ENCODE measurements at regions not wholly inside any gene's neighbourhood (a gene's known extent, or its start where the extent isn't known, plus 50 kb on each side); places are given as distances from the start of the nearest gene placed in this dataset.

DNA sequence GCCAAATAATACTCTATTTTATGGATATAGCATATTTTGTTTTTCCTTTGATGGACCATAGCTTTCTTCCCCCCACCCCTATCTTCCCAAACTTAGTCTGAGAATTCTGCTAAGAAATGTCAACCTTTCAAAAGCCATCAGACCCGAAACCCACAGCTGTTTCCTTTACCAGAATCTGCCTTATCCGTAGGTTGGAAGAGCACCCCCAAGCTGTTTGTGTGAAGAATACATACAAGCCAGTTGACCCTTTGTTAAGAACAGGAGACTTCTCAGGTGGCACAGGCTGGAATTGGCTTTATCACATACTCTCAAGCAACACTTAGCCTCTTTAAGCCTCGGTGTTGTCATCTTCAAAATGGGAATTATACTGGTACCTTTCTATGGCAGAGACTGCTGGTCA lies 135.1 kb downstream of the ACTR3 start:
- ChIA-PET POLR2A (no interaction called here), CTCF (interaction anchor here (0.7 kb wide), 1 partner anchor 653 kb away, joined by 4 read pairs; no protein-coding TSS in a partner anchor)
- no peak for TF ChIP-seq ZNF416 (tag by site-specific recombination; IDR thresholded peaks at IDR 0.05)
- TF ChIP-seq ZNF292 (tag by site-specific recombination; IDR thresholded peaks at IDR 0.05; ENCODE audit: borderline replicate concordance, low read depth), result no peak
- no peak for TF ChIP-seq ZNF248 (tag by site-specific recombination; IDR thresholded peaks at IDR 0.05)
- TF ChIP-seq ZNF747 (tag by site-specific recombination; IDR thresholded peaks at IDR 0.05), result no peak
- no peak for TF ChIP-seq ZNF670 (tag by site-specific recombination; IDR thresholded peaks at IDR 0.05; ENCODE audit: low read depth)
- TF ChIP-seq ZNF24 (tag by site-specific recombination; IDR thresholded peaks at IDR 0.05), result no peak
- TF ChIP-seq, protein P1, sequence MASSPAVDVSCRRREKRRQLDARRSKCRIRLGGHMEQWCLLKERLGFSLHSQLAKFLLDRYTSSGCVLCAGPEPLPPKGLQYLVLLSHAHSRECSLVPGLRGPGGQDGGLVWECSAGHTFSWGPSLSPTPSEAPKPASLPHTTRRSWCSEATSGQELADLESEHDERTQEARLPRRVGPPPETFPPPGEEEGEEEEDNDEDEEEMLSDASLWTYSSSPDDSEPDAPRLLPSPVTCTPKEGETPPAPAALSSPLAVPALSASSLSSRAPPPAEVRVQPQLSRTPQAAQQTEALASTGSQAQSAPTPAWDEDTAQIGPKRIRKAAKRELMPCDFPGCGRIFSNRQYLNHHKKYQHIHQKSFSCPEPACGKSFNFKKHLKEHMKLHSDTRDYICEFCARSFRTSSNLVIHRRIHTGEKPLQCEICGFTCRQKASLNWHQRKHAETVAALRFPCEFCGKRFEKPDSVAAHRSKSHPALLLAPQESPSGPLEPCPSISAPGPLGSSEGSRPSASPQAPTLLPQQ (tag by site-specific recombination; IDR thresholded peaks at IDR 0.05), result no peak
- TF ChIP-seq ZNF274 (IDR thresholded peaks at IDR 0.05; ENCODE audit: low read length), result no peak
- TF ChIP-seq ZNF274 (tag by site-specific recombination; IDR thresholded peaks at IDR 0.05; ENCODE audit: borderline replicate concordance), result no peak
- no peak for TF ChIP-seq ZNF510 (tag by site-specific recombination; IDR thresholded peaks at IDR 0.05; ENCODE audit: insufficient replicate concordance)
- TF ChIP-seq ZSCAN16 (tag by site-specific recombination; IDR thresholded peaks at IDR 0.05), result no peak
- TF ChIP-seq EGR2 (tag by site-specific recombination; IDR thresholded peaks at IDR 0.05; ENCODE audit: low read depth), result no peak
- TF ChIP-seq KLF1 (tag by site-specific recombination; IDR thresholded peaks at IDR 0.05), result no peak
- TF ChIP-seq, protein P2, sequence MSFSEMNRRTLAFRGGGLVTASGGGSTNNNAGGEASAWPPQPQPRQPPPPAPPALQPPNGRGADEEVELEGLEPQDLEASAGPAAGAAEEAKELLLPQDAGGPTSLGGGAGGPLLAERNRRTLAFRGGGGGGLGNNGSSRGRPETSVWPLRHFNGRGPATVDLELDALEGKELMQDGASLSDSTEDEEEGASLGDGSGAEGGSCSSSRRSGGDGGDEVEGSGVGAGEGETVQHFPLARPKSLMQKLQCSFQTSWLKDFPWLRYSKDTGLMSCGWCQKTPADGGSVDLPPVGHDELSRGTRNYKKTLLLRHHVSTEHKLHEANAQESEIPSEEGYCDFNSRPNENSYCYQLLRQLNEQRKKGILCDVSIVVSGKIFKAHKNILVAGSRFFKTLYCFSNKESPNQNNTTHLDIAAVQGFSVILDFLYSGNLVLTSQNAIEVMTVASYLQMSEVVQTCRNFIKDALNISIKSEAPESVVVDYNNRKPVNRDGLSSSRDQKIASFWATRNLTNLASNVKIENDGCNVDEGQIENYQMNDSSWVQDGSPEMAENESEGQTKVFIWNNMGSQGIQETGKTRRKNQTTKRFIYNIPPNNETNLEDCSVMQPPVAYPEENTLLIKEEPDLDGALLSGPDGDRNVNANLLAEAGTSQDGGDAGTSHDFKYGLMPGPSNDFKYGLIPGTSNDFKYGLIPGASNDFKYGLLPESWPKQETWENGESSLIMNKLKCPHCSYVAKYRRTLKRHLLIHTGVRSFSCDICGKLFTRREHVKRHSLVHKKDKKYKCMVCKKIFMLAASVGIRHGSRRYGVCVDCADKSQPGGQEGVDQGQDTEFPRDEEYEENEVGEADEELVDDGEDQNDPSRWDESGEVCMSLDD (tag by site-specific recombination; IDR thresholded peaks at IDR 0.05), result no peak
- TF ChIP-seq ZNF433 (tag by site-specific recombination; IDR thresholded peaks at IDR 0.05; ENCODE audit: low read depth), result no peak
- TF ChIP-seq ZBTB48 (tag by site-specific recombination; IDR thresholded peaks at IDR 0.05), result no peak
- no peak for TF ChIP-seq SALL2 (tag by site-specific recombination; IDR thresholded peaks at IDR 0.05; ENCODE audit: borderline replicate concordance)
- TF ChIP-seq ZNF366 (tag by site-specific recombination; conservative IDR thresholded peaks at IDR 0.05), result no peak
- TF ChIP-seq KLF9 (tag by site-specific recombination; IDR thresholded peaks at IDR 0.05; ENCODE audit: low read depth), result no peak
- no peak for TF ChIP-seq ZNF112 (tag by site-specific recombination; IDR thresholded peaks at IDR 0.05)
- TF ChIP-seq, protein P3, sequence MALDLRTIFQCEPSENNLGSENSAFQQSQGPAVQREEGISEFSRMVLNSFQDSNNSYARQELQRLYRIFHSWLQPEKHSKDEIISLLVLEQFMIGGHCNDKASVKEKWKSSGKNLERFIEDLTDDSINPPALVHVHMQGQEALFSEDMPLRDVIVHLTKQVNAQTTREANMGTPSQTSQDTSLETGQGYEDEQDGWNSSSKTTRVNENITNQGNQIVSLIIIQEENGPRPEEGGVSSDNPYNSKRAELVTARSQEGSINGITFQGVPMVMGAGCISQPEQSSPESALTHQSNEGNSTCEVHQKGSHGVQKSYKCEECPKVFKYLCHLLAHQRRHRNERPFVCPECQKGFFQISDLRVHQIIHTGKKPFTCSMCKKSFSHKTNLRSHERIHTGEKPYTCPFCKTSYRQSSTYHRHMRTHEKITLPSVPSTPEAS (tag by site-specific recombination; IDR thresholded peaks at IDR 0.05), result no peak
- Histone ChIP-seq H3K27ac (ENCODE audit: extremely low read depth, low read depth, low read length) (no peak overlapping the region), H3K4me3 (ENCODE audit: low read depth, low read length) (no peak overlapping the region), H3K9me3 (ENCODE audit: control insufficient read depth, insufficient read depth, low read depth, low read length) (no peaks in the 10 kb centered on the region), H3K4me1 (ENCODE audit: control insufficient read depth, insufficient read depth, low read length) (no peaks in the 10 kb centered on the region), H3K36me3 (ENCODE audit: control insufficient read depth in 2 of 2, insufficient read depth in 1 of 2, low read length in 2 of 2) (no peaks in the 10 kb centered on the region)

DNA sequence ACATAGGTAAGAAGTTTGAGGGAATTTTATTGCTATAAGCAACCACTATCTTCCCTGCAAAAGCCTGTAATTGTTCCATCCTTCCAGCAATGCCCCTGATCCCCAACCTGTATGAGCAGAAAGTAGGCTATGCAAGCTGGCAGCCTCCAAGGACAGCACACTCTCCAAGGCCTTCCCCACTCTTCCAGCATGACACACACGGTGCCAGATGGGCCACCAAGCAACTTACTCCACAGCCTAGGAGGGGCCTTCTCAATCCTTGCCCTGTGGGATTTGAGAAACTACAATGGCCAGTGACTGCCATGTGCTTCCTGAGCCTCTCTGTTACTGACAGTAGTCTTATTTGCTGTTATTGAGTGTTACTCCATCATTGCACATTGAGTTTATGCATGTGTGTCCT lies 137.5 kb downstream of the ACTR3 start:
- H3K4me1 ChIP-seq (ENCODE audit: control insufficient read depth, insufficient read depth, low read length), result no peaks in the 10 kb centered on the region
- no peaks in the 10 kb centered on the region for H3K36me3 ChIP-seq (ENCODE audit: control insufficient read depth in 2 of 2, insufficient read depth in 1 of 2, low read length in 2 of 2)
- H3K4me3 ChIP-seq (ENCODE audit: low read depth, low read length), result no peak overlapping the region
- no peaks in the 10 kb centered on the region for H3K9me3 ChIP-seq (ENCODE audit: control insufficient read depth, insufficient read depth, low read depth, low read length)
- H3K27ac ChIP-seq (ENCODE audit: extremely low read depth, low read depth, low read length), result no peak overlapping the region
- ChIA-PET CTCF (no interaction called here), POLR2A (no interaction called here)
- TF ChIP-seq ZNF174 (tag by site-specific recombination; IDR thresholded peaks at IDR 0.05) (no peak), ZSCAN30 (tag by site-specific recombination; IDR thresholded peaks at IDR 0.05) (no peak)

All from HEK293 (cell line).